ENCODE measurements at regions not wholly inside any gene's neighbourhood (a gene's known extent, or its start where the extent isn't known, plus 50 kb on each side); places are given as distances from the start of the nearest gene placed in this dataset.
A peak's percentile ranks its signal among the peaks of the same experiment; 100 is the strongest.

DNA sequence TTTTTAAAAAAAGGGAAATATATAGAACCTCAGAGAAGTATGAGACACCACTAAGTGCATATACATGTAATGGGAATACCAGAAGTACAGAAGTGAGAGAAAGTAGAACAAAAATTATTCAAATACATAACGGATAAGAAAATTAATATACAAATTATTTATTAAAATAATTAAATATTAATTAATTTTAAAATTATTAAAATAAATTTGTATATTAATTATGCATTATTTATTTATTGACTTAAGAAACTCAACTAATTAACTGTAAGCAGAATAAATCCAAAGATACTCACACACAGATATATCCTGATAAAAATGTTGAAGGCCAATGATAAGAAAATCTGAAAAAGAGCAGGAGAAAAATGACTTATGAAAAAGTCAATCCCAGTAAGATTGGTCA, 1333.5 kb upstream of the CELF2 start:
- H3K36me3 ChIP-seq (ENCODE audit: control insufficient read depth in 3 of 3, insufficient read depth in 2 of 3, low read depth in 1 of 3, low read length in 3 of 3) = no peaks in the 10 kb centered on the region
- H3K4me1 ChIP-seq (ENCODE audit: control insufficient read depth in 3 of 3, insufficient read depth in 2 of 3, low read depth in 1 of 3, low read length in 2 of 3) = no peaks in the 10 kb centered on the region
- H3K27ac ChIP-seq (ENCODE audit: low read depth in 1 of 3, low read length in 2 of 3) = no peak overlapping the region
- no peak for FAIRE-seq
- H3K9me3 ChIP-seq (ENCODE audit: control insufficient read depth in 2 of 2, insufficient read depth in 1 of 2, low read depth in 1 of 2, low read length in 1 of 2) = peaks cover 0 to 5% of the 10 kb centered on the region in 2 donors
- WGBS, 3 donors = 80 to 86% (median 83%) methylated on average over 1 of the region's 1 CpG
- no peaks in the 10 kb centered on the region for H3K27me3 ChIP-seq (ENCODE audit: control insufficient read depth in 3 of 3, insufficient read depth in 3 of 3, low read length in 3 of 3)
- no peak for DNase-seq
- no peak overlapping the region for H3K4me3 ChIP-seq (ENCODE audit: low read depth in 1 of 3, low read length in 3 of 3)

DNA sequence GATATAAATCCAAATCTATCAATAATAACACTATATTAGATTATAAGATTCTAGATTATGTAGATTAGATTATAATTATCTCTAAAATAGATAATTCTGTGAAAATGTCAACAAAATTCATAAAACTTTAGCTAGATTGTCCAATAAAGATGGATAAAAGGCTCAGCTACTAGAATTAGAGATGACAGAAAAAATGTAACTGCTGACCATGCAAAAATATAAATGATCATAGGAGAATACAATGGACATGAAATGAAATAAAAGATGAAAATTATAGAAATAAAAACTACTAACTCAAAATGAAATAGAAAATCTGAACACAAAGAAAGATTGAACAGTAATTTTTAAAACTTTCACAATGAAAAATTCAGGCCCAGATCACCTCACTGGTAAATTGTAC, 1332.1 kb upstream of the CELF2 start:
- no peak overlapping the region for H3K4me3 ChIP-seq (ENCODE audit: low read depth in 1 of 3, low read length in 3 of 3)
- no peaks in the 10 kb centered on the region for H3K4me1 ChIP-seq (ENCODE audit: control insufficient read depth in 3 of 3, insufficient read depth in 2 of 3, low read depth in 1 of 3, low read length in 2 of 3)
- H3K9me3 ChIP-seq (ENCODE audit: control insufficient read depth in 2 of 2, insufficient read depth in 1 of 2, low read depth in 1 of 2, low read length in 1 of 2) = peaks cover 0 to 5% of the 10 kb centered on the region in 2 donors
- FAIRE-seq (no peak), DNase-seq (no peak)
- no peaks in the 10 kb centered on the region for H3K27me3 ChIP-seq (ENCODE audit: control insufficient read depth in 3 of 3, insufficient read depth in 3 of 3, low read length in 3 of 3)
- no peaks in the 10 kb centered on the region for H3K36me3 ChIP-seq (ENCODE audit: control insufficient read depth in 3 of 3, insufficient read depth in 2 of 3, low read depth in 1 of 3, low read length in 3 of 3)
- no peak overlapping the region for H3K27ac ChIP-seq (ENCODE audit: low read depth in 1 of 3, low read length in 2 of 3)

DNA sequence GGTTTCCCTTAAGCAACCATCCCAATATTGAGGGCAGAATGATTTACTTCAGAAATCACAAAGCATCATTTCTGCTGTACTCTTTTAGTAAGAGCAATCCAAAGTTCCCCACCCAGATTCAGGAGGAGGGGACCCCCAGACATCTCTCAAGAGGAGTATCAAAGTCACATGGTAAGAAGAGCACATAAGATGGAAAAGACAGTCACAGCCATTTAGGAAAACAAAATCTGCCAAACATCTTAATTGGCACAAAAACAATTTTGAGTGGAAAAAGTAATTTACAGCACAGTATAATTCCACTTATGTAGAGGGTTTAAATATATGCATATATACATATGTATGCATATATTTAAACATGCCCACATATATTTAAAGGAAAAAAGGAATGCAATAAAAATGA, 1329.0 kb upstream of the CELF2 start:
- DNase-seq = no peak
- H3K9me3 ChIP-seq (ENCODE audit: control insufficient read depth in 2 of 2, insufficient read depth in 1 of 2, low read depth in 1 of 2, low read length in 1 of 2) = no peaks in the 10 kb centered on the region
- no peaks in the 10 kb centered on the region for H3K27me3 ChIP-seq (ENCODE audit: control insufficient read depth in 3 of 3, insufficient read depth in 3 of 3, low read length in 3 of 3)
- no peak for FAIRE-seq
- H3K4me3 ChIP-seq (ENCODE audit: low read depth in 1 of 3, low read length in 3 of 3) = no peak overlapping the region
- no peaks in the 10 kb centered on the region for H3K4me1 ChIP-seq (ENCODE audit: control insufficient read depth in 3 of 3, insufficient read depth in 2 of 3, low read depth in 1 of 3, low read length in 2 of 3)
- no peaks in the 10 kb centered on the region for H3K36me3 ChIP-seq (ENCODE audit: control insufficient read depth in 3 of 3, insufficient read depth in 2 of 3, low read depth in 1 of 3, low read length in 3 of 3)
- H3K27ac ChIP-seq (ENCODE audit: low read depth in 1 of 3, low read length in 2 of 3) = no peak overlapping the region

DNA sequence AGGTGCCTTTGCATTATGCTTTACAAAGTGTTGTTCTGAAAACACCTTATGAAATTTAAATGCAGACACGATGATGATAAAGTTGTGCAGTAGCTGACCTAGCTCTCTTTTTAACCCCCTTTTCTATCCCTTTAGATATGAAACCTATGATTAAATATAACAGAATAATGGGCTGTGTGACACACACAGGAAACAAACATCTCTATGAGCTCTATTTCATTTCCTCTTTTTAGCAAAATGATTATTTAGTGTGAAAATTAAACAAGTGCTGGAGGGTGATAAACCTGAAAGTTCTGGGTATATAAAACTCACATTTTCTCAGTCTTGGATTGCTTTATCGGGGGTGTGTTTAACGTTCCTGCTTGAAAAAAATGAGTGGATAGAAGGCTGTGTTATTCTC, 1310.5 kb upstream of the CELF2 start:
- no peak for FAIRE-seq
- WGBS, 3 donors = 63 to 82% (median 68%) methylated on average over 3 of the region's 3 CpGs
- H3K4me1 ChIP-seq (ENCODE audit: control insufficient read depth in 3 of 3, insufficient read depth in 2 of 3, low read depth in 1 of 3, low read length in 2 of 3) = no peaks in the 10 kb centered on the region
- no peak overlapping the region for H3K4me3 ChIP-seq (ENCODE audit: low read depth in 1 of 3, low read length in 3 of 3)
- no peaks in the 10 kb centered on the region for H3K36me3 ChIP-seq (ENCODE audit: control insufficient read depth in 3 of 3, insufficient read depth in 2 of 3, low read depth in 1 of 3, low read length in 3 of 3)
- H3K27me3 ChIP-seq (ENCODE audit: control insufficient read depth in 3 of 3, insufficient read depth in 3 of 3, low read length in 3 of 3) = no peaks in the 10 kb centered on the region
- H3K27ac ChIP-seq (ENCODE audit: low read depth in 1 of 3, low read length in 2 of 3) = no peak overlapping the region
- DNase-seq = no peak
- H3K9me3 ChIP-seq (ENCODE audit: control insufficient read depth in 2 of 2, insufficient read depth in 1 of 2, low read depth in 1 of 2, low read length in 1 of 2) = no peaks in the 10 kb centered on the region

DNA sequence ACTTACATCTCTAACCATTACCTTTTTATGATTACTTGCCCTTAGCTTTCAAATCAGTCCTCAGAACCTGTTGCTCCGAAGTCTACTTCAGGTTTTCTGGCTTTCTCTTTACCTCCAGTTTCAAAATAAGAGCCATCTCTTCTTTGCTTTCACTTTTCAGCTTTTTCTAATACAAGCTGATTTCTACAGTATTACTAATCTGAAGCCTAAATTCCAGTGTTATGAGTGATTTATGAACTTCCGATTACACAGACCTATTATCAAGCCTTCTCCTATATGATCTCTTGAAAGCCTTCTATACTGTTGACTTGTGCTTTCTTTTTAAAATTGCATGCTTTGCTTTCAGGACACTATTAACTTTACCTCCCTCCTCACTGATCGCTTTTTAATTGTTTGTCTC, 1307.8 kb upstream of the CELF2 start:
- H3K9me3 ChIP-seq (ENCODE audit: control insufficient read depth in 2 of 2, insufficient read depth in 1 of 2, low read depth in 1 of 2, low read length in 1 of 2) = peaks cover 0 to 8% of the 10 kb centered on the region in 2 donors
- no peaks in the 10 kb centered on the region for H3K27me3 ChIP-seq (ENCODE audit: control insufficient read depth in 3 of 3, insufficient read depth in 3 of 3, low read length in 3 of 3)
- H3K36me3 ChIP-seq (ENCODE audit: control insufficient read depth in 3 of 3, insufficient read depth in 2 of 3, low read depth in 1 of 3, low read length in 3 of 3) = no peaks in the 10 kb centered on the region
- H3K4me3 ChIP-seq (ENCODE audit: low read depth in 1 of 3, low read length in 3 of 3) = no peak overlapping the region
- no peak for FAIRE-seq
- H3K27ac ChIP-seq (ENCODE audit: low read depth in 1 of 3, low read length in 2 of 3) = no peak overlapping the region
- H3K4me1 ChIP-seq (ENCODE audit: control insufficient read depth in 3 of 3, insufficient read depth in 2 of 3, low read depth in 1 of 3, low read length in 2 of 3) = no peaks in the 10 kb centered on the region
- 52 to 78% (median 57%) methylated on average over 3 of the region's 3 CpGs for whole genome bisulfite sequencing, 3 donors
- no peak for DNase-seq

DNA sequence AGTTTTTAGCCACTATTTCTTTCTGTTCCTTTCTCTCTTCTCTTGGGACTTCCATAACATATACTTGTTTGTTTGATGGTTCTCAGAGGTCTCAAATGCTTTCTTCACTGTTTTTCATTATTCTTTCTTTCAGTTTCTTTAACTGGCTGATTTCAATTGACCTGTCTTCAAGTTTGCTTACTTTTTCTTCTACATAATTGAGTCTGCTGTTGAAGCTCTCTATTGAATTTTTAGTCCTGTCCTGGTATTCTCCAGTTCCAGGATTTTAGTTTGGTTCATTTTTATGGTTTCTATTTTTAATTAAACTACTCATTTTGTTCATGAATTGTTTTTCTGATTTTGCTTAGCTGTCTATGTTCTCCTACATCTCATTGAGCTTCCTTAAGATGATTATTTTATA, 1305.3 kb upstream of the CELF2 start:
- FAIRE-seq (no peak), DNase-seq (no peak)
- Histone ChIP-seq H3K4me3 (ENCODE audit: low read depth in 1 of 3, low read length in 3 of 3) (no peak overlapping the region), H3K27me3 (ENCODE audit: control insufficient read depth in 3 of 3, insufficient read depth in 3 of 3, low read length in 3 of 3) (no peaks in the 10 kb centered on the region), H3K36me3 (ENCODE audit: control insufficient read depth in 3 of 3, insufficient read depth in 2 of 3, low read depth in 1 of 3, low read length in 3 of 3) (no peaks in the 10 kb centered on the region), H3K27ac (ENCODE audit: low read depth in 1 of 3, low read length in 2 of 3) (no peak overlapping the region), H3K4me1 (ENCODE audit: control insufficient read depth in 3 of 3, insufficient read depth in 2 of 3, low read depth in 1 of 3, low read length in 2 of 3) (no peaks in the 10 kb centered on the region), H3K9me3 (ENCODE audit: control insufficient read depth in 2 of 2, insufficient read depth in 1 of 2, low read depth in 1 of 2, low read length in 1 of 2) (peaks cover 0 to 8% of the 10 kb centered on the region in 2 donors)

DNA sequence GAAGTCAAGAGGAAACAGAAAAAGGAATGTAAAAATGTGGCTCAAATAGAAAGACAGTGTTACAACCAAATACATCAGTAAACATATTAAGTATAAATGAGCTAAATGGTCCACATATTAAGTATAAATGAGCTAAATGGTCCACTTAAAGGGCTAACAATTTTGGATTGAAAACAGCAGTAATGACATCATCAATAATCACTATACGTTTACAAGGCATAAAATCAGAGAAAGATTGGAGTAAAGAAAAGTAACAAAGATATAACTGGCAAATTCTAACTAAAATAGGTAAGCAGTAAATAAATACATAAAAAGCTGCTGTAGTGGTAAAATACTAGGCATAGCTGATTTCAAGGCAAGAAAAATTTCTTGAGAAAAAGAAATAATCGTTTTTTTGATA, 1298.4 kb upstream of the CELF2 start:
- 57 to 62% (median 59%) methylated on average over 2 of the region's 2 CpGs for whole genome bisulfite sequencing, 3 donors
- Histone ChIP-seq H3K36me3 (ENCODE audit: control insufficient read depth in 3 of 3, insufficient read depth in 2 of 3, low read depth in 1 of 3, low read length in 3 of 3) (no peaks in the 10 kb centered on the region), H3K4me3 (ENCODE audit: low read depth in 1 of 3, low read length in 3 of 3) (no peak overlapping the region), H3K4me1 (ENCODE audit: control insufficient read depth in 3 of 3, insufficient read depth in 2 of 3, low read depth in 1 of 3, low read length in 2 of 3) (no peaks in the 10 kb centered on the region), H3K27me3 (ENCODE audit: control insufficient read depth in 3 of 3, insufficient read depth in 3 of 3, low read length in 3 of 3) (no peaks in the 10 kb centered on the region), H3K27ac (ENCODE audit: low read depth in 1 of 3, low read length in 2 of 3) (no peak overlapping the region), H3K9me3 (ENCODE audit: control insufficient read depth in 2 of 2, insufficient read depth in 1 of 2, low read depth in 1 of 2, low read length in 1 of 2) (peaks cover 0 to 3% of the 10 kb centered on the region in 2 donors)
- DNase-seq (no peak), FAIRE-seq (no peak)

DNA sequence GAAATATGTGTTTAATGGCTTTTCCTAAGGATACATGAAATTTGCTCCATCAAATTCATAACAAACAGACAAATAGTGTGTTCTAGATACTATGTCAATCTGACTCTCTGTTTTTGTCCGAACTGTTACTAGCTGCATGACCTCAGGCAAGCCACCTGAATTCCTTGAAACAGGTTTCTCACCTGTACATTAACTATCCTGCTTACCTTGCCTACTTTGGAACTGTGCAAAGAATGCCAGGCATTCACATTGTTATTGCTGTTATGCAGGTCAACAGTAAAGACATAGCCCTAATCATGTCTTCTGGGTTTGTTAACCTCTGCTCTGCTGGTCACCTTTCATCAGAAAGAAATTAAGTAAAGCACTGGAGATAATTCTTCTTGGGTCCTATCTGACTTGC, 1283.9 kb upstream of the CELF2 start:
- Histone ChIP-seq H3K4me1 (ENCODE audit: control insufficient read depth in 3 of 3, insufficient read depth in 2 of 3, low read depth in 1 of 3, low read length in 2 of 3) (no peaks in the 10 kb centered on the region), H3K9me3 (ENCODE audit: control insufficient read depth in 2 of 2, insufficient read depth in 1 of 2, low read depth in 1 of 2, low read length in 1 of 2) (peaks cover 0 to 3% of the 10 kb centered on the region in 2 donors), H3K4me3 (ENCODE audit: low read depth in 1 of 3, low read length in 3 of 3) (no peak overlapping the region), H3K36me3 (ENCODE audit: control insufficient read depth in 3 of 3, insufficient read depth in 2 of 3, low read depth in 1 of 3, low read length in 3 of 3) (no peaks in the 10 kb centered on the region), H3K27ac (ENCODE audit: low read depth in 1 of 3, low read length in 2 of 3) (no peak overlapping the region), H3K27me3 (ENCODE audit: control insufficient read depth in 3 of 3, insufficient read depth in 3 of 3, low read length in 3 of 3) (no peaks in the 10 kb centered on the region)
- DNase-seq (peak in 1 of 2 donors; percentile 5), FAIRE-seq (no peak)
- WGBS, 3 donors = 13 to 55% (median 17%) methylated on average over 1 of the region's 1 CpG

DNA sequence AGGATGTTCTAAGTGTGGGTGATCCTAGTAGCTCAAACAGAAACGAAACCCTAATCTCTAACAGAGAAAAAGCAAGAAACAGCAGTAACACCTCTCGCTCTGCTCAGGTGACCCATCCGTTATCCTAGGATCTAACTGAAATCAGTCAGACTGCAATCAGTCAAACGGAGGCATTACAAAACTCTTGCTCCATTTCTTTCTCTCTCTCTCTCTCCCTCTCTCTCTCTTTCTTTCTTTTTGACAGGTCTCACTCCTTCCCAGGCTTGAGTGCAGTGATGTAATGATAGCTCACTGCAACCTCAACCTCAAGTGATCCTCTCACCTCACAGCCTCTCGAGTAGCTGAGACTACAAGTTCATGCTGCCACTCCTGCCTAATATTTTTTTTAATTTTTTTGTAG, 1283.5 kb upstream of the CELF2 start:
- DNase-seq (peak in 1 of 2 donors; percentile 7), FAIRE-seq (no peak)
- H3K4me1 ChIP-seq (ENCODE audit: control insufficient read depth in 3 of 3, insufficient read depth in 2 of 3, low read depth in 1 of 3, low read length in 2 of 3) = no peaks in the 10 kb centered on the region
- peaks cover 0 to 2% of the 10 kb centered on the region in 2 donors for H3K9me3 ChIP-seq (ENCODE audit: control insufficient read depth in 2 of 2, insufficient read depth in 1 of 2, low read depth in 1 of 2, low read length in 1 of 2)
- H3K27ac ChIP-seq (ENCODE audit: low read depth in 1 of 3, low read length in 2 of 3) = no peak overlapping the region
- no peak overlapping the region for H3K4me3 ChIP-seq (ENCODE audit: low read depth in 1 of 3, low read length in 3 of 3)
- H3K27me3 ChIP-seq (ENCODE audit: control insufficient read depth in 3 of 3, insufficient read depth in 3 of 3, low read length in 3 of 3) = no peaks in the 10 kb centered on the region
- WGBS, 3 donors = 41 to 71% (median 53%) methylated on average over 5 of the region's 5 CpGs
- H3K36me3 ChIP-seq (ENCODE audit: control insufficient read depth in 3 of 3, insufficient read depth in 2 of 3, low read depth in 1 of 3, low read length in 3 of 3) = no peaks in the 10 kb centered on the region

Measured in small intestine (tissue), 7 donors.